ENCODE measurements at regions not wholly inside any gene's neighbourhood (a gene's known extent, or its start where the extent isn't known, plus 50 kb on each side); places are given as distances from the start of the nearest gene placed in this dataset.

GRCh38 chr5:159752622-159753275 lies 163.5 kb upstream of the ADRA1B start:
- TF ChIP-seq CTCF (IDR thresholded peaks at IDR 0.05 in 8 of 11, conservative IDR thresholded peaks at IDR 0.05 in 3 of 11), result no peak
- no peak for TF ChIP-seq POLR2A (IDR thresholded peaks at IDR 0.05)
